GM10266 (cell line): ENCODE measurements at regions not wholly inside any gene's neighbourhood (a gene's known extent, or its start where the extent isn't known, plus 50 kb on each side); places are given as distances from the start of the nearest gene placed in this dataset.

ENCODE experiments used
- DNase-seq: peaks from one replicate; pipeline ENCODE4 v3.0.0; 2012; ENCODE audit errors: extremely low spot score
- TF ChIP-seq, protein P1 (sequence below): IDR thresholded peaks from 2 replicates; pipeline ENCODE4 v1.5.1; 2012; ENCODE audit warnings: mild to moderate bottlenecking, low read depth; ENCODE audit not compliant: control insufficient read depth, insufficient read depth; ENCODE audit errors: missing control alignments

- DNase-seq = no peak
- TF ChIP-seq, protein P1, sequence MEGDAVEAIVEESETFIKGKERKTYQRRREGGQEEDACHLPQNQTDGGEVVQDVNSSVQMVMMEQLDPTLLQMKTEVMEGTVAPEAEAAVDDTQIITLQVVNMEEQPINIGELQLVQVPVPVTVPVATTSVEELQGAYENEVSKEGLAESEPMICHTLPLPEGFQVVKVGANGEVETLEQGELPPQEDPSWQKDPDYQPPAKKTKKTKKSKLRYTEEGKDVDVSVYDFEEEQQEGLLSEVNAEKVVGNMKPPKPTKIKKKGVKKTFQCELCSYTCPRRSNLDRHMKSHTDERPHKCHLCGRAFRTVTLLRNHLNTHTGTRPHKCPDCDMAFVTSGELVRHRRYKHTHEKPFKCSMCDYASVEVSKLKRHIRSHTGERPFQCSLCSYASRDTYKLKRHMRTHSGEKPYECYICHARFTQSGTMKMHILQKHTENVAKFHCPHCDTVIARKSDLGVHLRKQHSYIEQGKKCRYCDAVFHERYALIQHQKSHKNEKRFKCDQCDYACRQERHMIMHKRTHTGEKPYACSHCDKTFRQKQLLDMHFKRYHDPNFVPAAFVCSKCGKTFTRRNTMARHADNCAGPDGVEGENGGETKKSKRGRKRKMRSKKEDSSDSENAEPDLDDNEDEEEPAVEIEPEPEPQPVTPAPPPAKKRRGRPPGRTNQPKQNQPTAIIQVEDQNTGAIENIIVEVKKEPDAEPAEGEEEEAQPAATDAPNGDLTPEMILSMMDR = no peak
These were observed 347.2 kb downstream of the PTPRC start for GRCh38 chr1:198986036-198986435.

- TF ChIP-seq, protein P1 = no peak
- DNase-seq = no peak
These were observed 347.6 kb downstream of the PTPRC start for GRCh38 chr1:198986442-198986841.

DNA sequence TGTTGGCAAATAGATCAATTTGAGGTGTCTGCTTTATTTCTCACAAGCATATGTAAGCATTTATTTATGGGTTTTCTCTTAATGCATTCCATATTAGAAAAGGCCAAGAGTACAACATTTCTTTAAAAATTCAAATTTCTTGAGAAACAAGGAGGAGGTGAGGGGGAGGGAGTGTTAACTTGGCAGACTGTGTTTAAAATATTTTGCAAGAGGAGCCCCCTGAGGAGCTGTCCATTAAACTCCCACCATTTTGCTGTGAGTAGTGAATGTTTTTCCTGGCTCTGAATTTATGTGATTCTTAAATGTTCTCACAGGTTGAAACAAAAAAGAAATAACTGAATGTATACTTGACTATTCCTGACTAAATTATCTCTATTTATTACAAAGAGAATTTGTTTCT is 363.8 kb downstream of the PTPRC start:
- DNase-seq = no peak
- TF ChIP-seq, protein P1 = no peak

DNA sequence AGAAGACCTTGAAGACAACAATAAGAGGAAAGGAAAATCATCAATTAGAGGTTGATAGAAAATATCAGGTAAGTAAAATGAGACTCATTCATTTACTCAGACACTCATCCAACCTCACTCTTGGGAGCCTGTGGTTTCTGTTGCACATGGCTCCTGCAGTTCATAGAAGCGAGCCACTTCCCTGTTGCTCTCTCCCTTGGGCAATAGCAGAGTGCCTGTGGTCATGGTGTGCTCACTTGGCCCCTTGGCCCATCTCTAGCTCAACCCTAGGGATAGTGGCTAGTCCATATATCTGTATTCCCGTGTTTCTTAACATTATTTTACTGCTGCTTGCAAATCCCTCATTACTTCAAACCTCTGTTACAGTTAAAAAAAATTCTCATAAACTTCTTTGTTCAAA is 368.6 kb downstream of the PTPRC start:
- no peak for DNase-seq
- TF ChIP-seq, protein P1 = no peak

DNA sequence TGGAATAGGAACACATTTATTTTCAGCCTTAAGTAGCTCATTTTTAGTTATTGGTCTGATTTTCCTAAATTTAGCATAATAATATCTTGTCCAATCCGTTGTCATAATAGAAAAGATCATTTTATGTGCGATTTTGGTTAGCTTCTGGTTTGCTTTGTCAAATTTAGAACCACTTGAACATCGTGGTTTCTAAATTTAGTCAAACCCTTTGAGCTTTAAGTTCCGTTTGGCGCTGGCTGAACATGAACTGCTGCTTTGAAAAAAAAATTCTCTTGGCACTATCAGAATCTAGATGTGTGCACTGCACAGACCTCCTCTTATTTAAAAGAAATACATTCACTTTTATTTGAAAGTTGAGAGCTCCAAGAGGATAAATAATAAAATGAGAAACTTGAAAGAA is 370.6 kb downstream of the PTPRC start:
- peak; percentile 12 for DNase-seq
- TF ChIP-seq, protein P1 = no peak

DNA sequence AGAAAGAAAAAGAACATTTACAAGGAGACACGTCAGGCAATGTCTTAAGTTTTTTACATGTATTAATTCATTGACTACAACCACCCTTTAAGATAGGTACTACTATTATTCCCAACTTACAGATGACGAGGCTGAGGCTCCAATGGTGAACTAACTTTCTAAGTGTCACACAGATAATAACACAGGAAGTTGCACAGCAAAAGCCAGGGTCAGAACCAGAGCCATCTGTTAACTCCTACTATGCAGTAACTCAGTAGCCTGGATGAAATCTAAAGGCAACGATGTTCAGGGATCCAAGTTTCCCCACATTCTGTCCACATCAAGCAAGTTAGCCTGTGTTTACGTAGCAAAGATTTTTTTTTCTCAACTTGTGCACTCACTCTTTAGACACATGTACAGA is 371.7 kb downstream of the PTPRC start:
- TF ChIP-seq, protein P1 = no peak
- no peak for DNase-seq

DNA sequence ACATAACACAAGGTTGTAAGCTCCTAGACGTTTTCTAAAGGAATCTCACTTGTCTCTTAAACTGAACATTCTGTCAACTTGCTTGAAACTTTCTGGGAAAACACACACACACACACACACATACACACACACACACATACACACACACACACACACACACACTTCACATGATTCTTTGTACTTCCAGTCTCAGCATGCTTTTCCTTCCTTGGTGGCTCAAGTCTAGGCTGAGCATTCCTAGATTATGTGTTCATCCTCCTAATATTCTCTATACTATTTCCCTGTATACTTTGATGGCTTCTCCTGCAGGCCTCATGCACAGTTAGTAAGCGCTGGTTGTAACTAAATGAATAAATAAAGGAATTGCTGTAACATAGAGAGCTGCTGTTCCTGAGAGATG is 372.1 kb downstream of the PTPRC start:
- no peak for DNase-seq
- TF ChIP-seq, protein P1 = no peak
